ENCODE measurements at regions not wholly inside any gene's neighbourhood (a gene's known extent, or its start where the extent isn't known, plus 50 kb on each side); places are given as distances from the start of the nearest gene placed in this dataset.

DNA sequence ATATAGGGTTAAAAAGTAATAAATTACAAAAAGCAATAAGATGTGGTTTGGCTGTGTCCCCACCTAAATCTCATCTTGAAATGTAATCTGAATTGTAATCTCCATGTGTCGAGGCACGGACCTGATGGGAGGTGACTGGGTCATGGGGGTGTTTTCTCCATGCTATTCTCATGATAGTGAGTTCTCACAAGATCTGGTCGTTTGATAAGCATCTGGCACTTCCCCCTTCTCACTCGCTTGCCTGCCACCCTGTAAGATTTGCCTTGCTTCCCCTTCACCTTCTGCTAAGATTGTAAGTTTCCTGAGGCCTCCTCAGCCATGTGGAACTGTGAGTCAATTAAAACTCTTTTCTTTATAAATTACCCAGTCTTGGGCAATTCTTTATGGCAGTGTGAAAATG lies 577.4 kb downstream of the TBC1D4 start:
- Histone ChIP-seq H3K27me3 (ENCODE audit: control insufficient read depth in 1 of 2, insufficient read depth in 2 of 2, low read length in 2 of 2) (no peaks in the 10 kb centered on the region), H3K4me2 (ENCODE audit: low read depth, low read length) (no peak overlapping the region), H3K9me3 (ENCODE audit: low read length) (no peaks in the 10 kb centered on the region), H3K4me3 (replicated peaks in 1 of 3; ENCODE audit: insufficient read depth in 1 of 3, low read depth in 2 of 3, low read length in 3 of 3) (no peak overlapping the region), H2AFZ (ENCODE audit: low read length) (no peak overlapping the region), H3K27ac (ENCODE audit: extremely low read length, insufficient read depth, low read length) (no peak overlapping the region), H4K20me1 (ENCODE audit: insufficient read depth, low read length) (no peaks in the 10 kb centered on the region), H3K36me3 (replicated peaks in 1 of 2; ENCODE audit: control insufficient read depth in 1 of 2, insufficient read depth in 2 of 2, low read length in 2 of 2) (no peaks in the 10 kb centered on the region), H3K79me2 (ENCODE audit: insufficient read depth, low read length) (no peaks in the 10 kb centered on the region), H3K4me1 (ENCODE audit: insufficient read depth, low read length) (no peaks in the 10 kb centered on the region), H3K9ac (ENCODE audit: insufficient read depth, low read depth, low read length) (no peak overlapping the region)
- ATAC-seq = no peak
- DNase-seq (ENCODE audit: low spot score) = no peak
- intact Hi-C loops (cut with micrococcal nuclease; ENCODE audit: unreplicated experiment) = no loop called here
- no peak for TF ChIP-seq SRSF1 (optimal IDR thresholded peaks at IDR 0.05; ENCODE audit: low read depth, low read length)
- no peak for TF ChIP-seq ZFP82 (CRISPR knock-in tag; IDR thresholded peaks at IDR 0.05; ENCODE audit: borderline replicate concordance)
- no peak for TF ChIP-seq ZSCAN9 (CRISPR knock-in tag; IDR thresholded peaks at IDR 0.05; ENCODE audit: borderline replicate concordance)
- no peak for TF ChIP-seq ZNF605 (CRISPR knock-in tag; IDR thresholded peaks at IDR 0.05)
- no peak for TF ChIP-seq RARG (CRISPR knock-in tag; IDR thresholded peaks at IDR 0.05; ENCODE audit: low read depth)
- no peak for TF ChIP-seq ZNF343 (CRISPR knock-in tag; IDR thresholded peaks at IDR 0.05)
- TF ChIP-seq IRX3 (CRISPR knock-in tag; IDR thresholded peaks at IDR 0.05; ENCODE audit: borderline replicate concordance, low read depth) = no peak
- no TSS peak for BruUV-seq (replicated peaks)
- CTCF ChIA-PET (ENCODE audit: low intra/inter-chr PET ratio, low total read pairs) = no interaction called here
- in situ Hi-C loops (cut with HindIII; ENCODE audit: extremely low pct_ligation_motif_present, low pct_unique_long_range_greater_than_20kb) = no loop called here
- WGBS (ENCODE audit: low lambda C conversion rate) = 3% methylated on average over 4 of the region's 4 CpGs
- POLR2A ChIA-PET = no interaction called here
- FAIRE-seq = no peak

DNA sequence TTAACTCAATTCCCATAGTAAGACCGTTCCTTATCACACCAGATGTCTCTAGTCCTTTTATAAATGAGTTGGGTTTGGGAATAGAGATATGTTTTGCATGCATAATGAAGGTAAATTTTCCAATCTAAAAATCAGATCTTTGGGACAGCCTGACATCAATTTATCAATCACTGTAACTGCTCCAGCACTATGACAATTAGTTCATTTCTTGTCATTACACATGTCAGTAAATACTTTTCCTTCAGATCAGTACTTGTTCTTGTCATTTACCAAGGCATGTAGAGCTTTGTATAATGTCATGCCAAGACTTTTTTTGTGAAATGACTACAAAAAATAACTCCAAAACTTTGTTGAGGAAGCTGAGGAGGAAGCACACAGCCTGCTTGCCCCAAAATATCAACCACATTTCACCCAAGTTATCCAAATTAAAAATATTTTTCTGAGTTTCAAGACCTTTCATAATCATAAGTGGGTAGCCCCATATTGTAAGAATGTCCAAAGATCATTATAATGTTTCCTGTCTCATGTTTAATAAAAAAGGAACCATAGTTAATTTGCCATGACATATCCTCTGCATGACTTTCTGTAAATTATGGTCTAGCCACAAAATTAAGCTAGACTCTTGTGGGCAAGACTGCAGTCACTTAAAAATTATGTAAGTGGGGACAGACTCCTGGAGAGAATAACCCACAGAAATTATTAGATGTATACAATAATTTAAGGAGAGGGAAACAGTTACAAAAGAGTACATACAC lies 586.8 kb downstream of the TBC1D4 start:
- no peak for FAIRE-seq
- TF ChIP-seq, protein P1, sequence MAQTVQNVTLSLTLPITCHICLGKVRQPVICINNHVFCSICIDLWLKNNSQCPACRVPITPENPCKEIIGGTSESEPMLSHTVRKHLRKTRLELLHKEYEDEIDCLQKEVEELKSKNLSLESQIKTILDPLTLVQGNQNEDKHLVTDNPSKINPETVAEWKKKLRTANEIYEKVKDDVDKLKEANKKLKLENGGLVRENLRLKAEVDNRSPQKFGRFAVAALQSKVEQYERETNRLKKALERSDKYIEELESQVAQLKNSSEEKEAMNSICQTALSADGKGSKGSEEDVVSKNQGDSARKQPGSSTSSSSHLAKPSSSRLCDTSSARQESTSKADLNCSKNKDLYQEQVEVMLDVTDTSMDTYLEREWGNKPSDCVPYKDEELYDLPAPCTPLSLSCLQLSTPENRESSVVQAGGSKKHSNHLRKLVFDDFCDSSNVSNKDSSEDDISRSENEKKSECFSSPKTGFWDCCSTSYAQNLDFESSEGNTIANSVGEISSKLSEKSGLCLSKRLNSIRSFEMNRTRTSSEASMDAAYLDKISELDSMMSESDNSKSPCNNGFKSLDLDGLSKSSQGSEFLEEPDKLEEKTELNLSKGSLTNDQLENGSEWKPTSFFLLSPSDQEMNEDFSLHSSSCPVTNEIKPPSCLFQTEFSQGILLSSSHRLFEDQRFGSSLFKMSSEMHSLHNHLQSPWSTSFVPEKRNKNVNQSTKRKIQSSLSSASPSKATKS (CRISPR knock-in tag; IDR thresholded peaks at IDR 0.05) = no peak
- TF ChIP-seq ZNF24 (IDR thresholded peaks at IDR 0.05) (no peak), DPF2 (CRISPR knock-in tag; IDR thresholded peaks at IDR 0.05; ENCODE audit: borderline replicate concordance, low read depth) (no peak), TBP (CRISPR knock-in tag; IDR thresholded peaks at IDR 0.05) (no peak), ZNF704 (CRISPR knock-in tag; IDR thresholded peaks at IDR 0.05; ENCODE audit: borderline replicate concordance) (no peak), TAF15 (IDR thresholded peaks at IDR 0.05; ENCODE audit: low read depth, low read length, poor library complexity, severe bottlenecking) (no peak)

More for the DNA sequence above, 586.8 kb downstream of the TBC1D4 start:
- ChIA-PET CTCF (ENCODE audit: low intra/inter-chr PET ratio, low total read pairs) (no interaction called here), POLR2A (no interaction called here)
- Histone ChIP-seq H3K4me2 (ENCODE audit: low read depth, low read length) (no peak overlapping the region), H3K9me3 (ENCODE audit: low read length) (no peaks in the 10 kb centered on the region), H3K79me2 (ENCODE audit: insufficient read depth, low read length) (no peaks in the 10 kb centered on the region), H3K9ac (ENCODE audit: insufficient read depth, low read depth, low read length) (no peak overlapping the region), H4K20me1 (ENCODE audit: insufficient read depth, low read length) (no peaks in the 10 kb centered on the region), H3K4me3 (replicated peaks in 1 of 3; ENCODE audit: insufficient read depth in 1 of 3, low read depth in 2 of 3, low read length in 3 of 3) (no peak overlapping the region), H3K27me3 (ENCODE audit: control insufficient read depth in 1 of 2, insufficient read depth in 2 of 2, low read length in 2 of 2) (no peaks in the 10 kb centered on the region), H3K27ac (ENCODE audit: extremely low read length, insufficient read depth, low read length) (no peak overlapping the region), H2AFZ (ENCODE audit: low read length) (no peak overlapping the region), H3K4me1 (ENCODE audit: insufficient read depth, low read length) (no peaks in the 10 kb centered on the region), H3K36me3 (replicated peaks in 1 of 2; ENCODE audit: control insufficient read depth in 1 of 2, insufficient read depth in 2 of 2, low read length in 2 of 2) (no peaks in the 10 kb centered on the region)
- WGBS (ENCODE audit: low lambda C conversion rate) = 0% methylated on average over 1 of the region's 1 CpG
- ATAC-seq (no peak), DNase-seq (ENCODE audit: low spot score) (no peak)
- BruUV-seq (replicated peaks) = no TSS peak
- intact Hi-C loops (cut with micrococcal nuclease; ENCODE audit: unreplicated experiment) (no loop called here), in situ Hi-C loops (cut with HindIII; ENCODE audit: extremely low pct_ligation_motif_present, low pct_unique_long_range_greater_than_20kb) (no loop called here)
